ENCODE measurements at regions not wholly inside any gene's neighbourhood (a gene's known extent, or its start where the extent isn't known, plus 50 kb on each side); places are given as distances from the start of the nearest gene placed in this dataset.

- H3K4me3 ChIP-seq: no peak overlapping the region
- 65 to 84% (median 77%) methylated on average over 1 of the region's 1 CpG for whole genome bisulfite sequencing, 3 donors
- no peaks in the 10 kb centered on the region for H3K36me3 ChIP-seq
- intact Hi-C loops (cut with DNase I): no loop called here
- H3K9me3 ChIP-seq: no peaks in the 10 kb centered on the region
- TF ChIP-seq CTCF (IDR thresholded peaks at IDR 0.05): no peak
- no peak for TF ChIP-seq POLR2A (IDR thresholded peaks at IDR 0.05)
- no peak for TF ChIP-seq EP300 (IDR thresholded peaks at IDR 0.05)
- no peak overlapping the region for H3K27ac ChIP-seq
- H3K27me3 ChIP-seq: no peaks in the 10 kb centered on the region
- DNase-seq: no peak
- H3K4me1 ChIP-seq (ENCODE audit: insufficient read depth): no peaks in the 10 kb centered on the region
Measured at GRCh38 chr21:24910591-24910990, 696.7 kb downstream of the MRPL39 start.

- intact Hi-C loops (cut with DNase I): no loop called here
- H3K27me3 ChIP-seq: no peaks in the 10 kb centered on the region
- TF ChIP-seq EP300 (IDR thresholded peaks at IDR 0.05) (no peak), CTCF (IDR thresholded peaks at IDR 0.05) (no peak), POLR2A (IDR thresholded peaks at IDR 0.05) (no peak)
- no peaks in the 10 kb centered on the region for H3K36me3 ChIP-seq
- WGBS, 3 donors: 10 to 41% (median 26%) methylated on average over 1 of the region's 1 CpG
- H3K4me1 ChIP-seq (ENCODE audit: insufficient read depth): peaks cover 2% of the 10 kb centered on the region
- H3K9me3 ChIP-seq: no peaks in the 10 kb centered on the region
- H3K4me3 ChIP-seq: no peak overlapping the region
- DNase-seq: no peak
- no peak overlapping the region for H3K27ac ChIP-seq
Measured at GRCh38 chr21:24903994-24904635, 703.2 kb downstream of the MRPL39 start.

- TF ChIP-seq POLR2A (IDR thresholded peaks at IDR 0.05): no peak
- Histone ChIP-seq H3K27me3 (no peaks in the 10 kb centered on the region), H3K27ac (no peak overlapping the region), H3K4me1 (ENCODE audit: insufficient read depth) (peaks cover 2% of the 10 kb centered on the region), H3K4me3 (no peak overlapping the region), H3K36me3 (no peaks in the 10 kb centered on the region), H3K9me3 (no peaks in the 10 kb centered on the region)
- DNase-seq: no peak
- 87 to 94% (median 94%) methylated on average over 2 of the region's 2 CpGs for WGBS, 3 donors
- intact Hi-C loops (cut with DNase I): loop anchor here in 1 of 4 donors (10.0 kb wide), 1 partner anchor 146 kb away; no protein-coding TSS in a partner anchor
Measured at GRCh38 chr21:24899138-24899537, 708.1 kb downstream of the MRPL39 start.

GRCh38 chr21:24897883-24898282 is 709.4 kb downstream of the MRPL39 start:
- no peak for DNase-seq
- no peak overlapping the region for H3K27ac ChIP-seq
- no peak overlapping the region for H3K4me3 ChIP-seq
- TF ChIP-seq EP300 (IDR thresholded peaks at IDR 0.05): no peak
- TF ChIP-seq POLR2A (IDR thresholded peaks at IDR 0.05): no peak
- no peak for TF ChIP-seq CTCF (IDR thresholded peaks at IDR 0.05)
- H3K27me3 ChIP-seq: no peaks in the 10 kb centered on the region
- H3K36me3 ChIP-seq: no peaks in the 10 kb centered on the region
- intact Hi-C loops (cut with DNase I): loop anchor here in 1 of 4 donors (10.0 kb wide), 1 partner anchor 147 kb away; no protein-coding TSS in a partner anchor
- peaks cover 2% of the 10 kb centered on the region for H3K4me1 ChIP-seq (ENCODE audit: insufficient read depth)
- 18 to 29% (median 20%) methylated on average over 1 of the region's 1 CpG for WGBS, 3 donors
- no peaks in the 10 kb centered on the region for H3K9me3 ChIP-seq

GRCh38 chr21:24896735-24897124 is 710.6 kb downstream of the MRPL39 start:
- Histone ChIP-seq H3K27me3 (no peaks in the 10 kb centered on the region), H3K27ac (no peak overlapping the region), H3K36me3 (no peaks in the 10 kb centered on the region), H3K9me3 (no peaks in the 10 kb centered on the region), H3K4me1 (ENCODE audit: insufficient read depth) (peaks cover 2% of the 10 kb centered on the region), H3K4me3 (no peak overlapping the region)
- no peak for DNase-seq
- intact Hi-C loops (cut with DNase I): loop anchor here in 1 of 4 donors (10.0 kb wide), 1 partner anchor 148 kb away; no protein-coding TSS in a partner anchor
- no peak for TF ChIP-seq POLR2A (IDR thresholded peaks at IDR 0.05)
- no peak for TF ChIP-seq CTCF (IDR thresholded peaks at IDR 0.05)
- TF ChIP-seq EP300 (IDR thresholded peaks at IDR 0.05): no peak
